GM18520 (cell line): ENCODE measurements at regions not wholly inside any gene's neighbourhood (a gene's known extent, or its start where the extent isn't known, plus 50 kb on each side); places are given as distances from the start of the nearest gene placed in this dataset.
"Not testable (repeated sequence)": the region's sequence is repeated elsewhere in the genome, so short reads cannot be mapped to it uniquely, and the experiment has no call there.

Experiments used
- ATAC-seq: cut with Tn5 transposase; IDR thresholded peaks from one replicate; pipeline ENCODE4 v1.9.1; 2021; ENCODE audit not compliant: unreplicated experiment

DNA sequence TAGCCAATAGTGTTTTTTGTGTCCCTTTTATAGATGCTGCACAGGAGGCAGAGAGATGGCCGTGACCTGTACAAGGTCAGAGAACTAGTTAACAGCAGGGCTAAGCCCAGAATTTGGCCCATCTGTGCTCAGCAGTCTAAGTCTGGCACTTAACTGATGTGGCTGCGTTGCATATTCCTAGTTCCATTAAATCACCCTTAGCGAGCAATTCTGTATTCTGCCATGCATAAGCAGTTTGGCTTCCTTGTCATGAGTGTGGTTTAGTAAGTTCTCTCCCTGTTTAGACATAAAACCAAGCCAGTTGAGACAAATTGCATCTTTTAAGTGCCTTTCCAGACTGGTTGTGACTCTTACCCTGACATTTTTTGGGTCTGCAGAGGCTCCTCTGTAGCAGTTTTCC lies 230.6 kb upstream of the TENM4 start:
- ATAC-seq, result no peak

GRCh38 chr11:79670882-79671281 lies 230.1 kb upstream of the TENM4 start:
- no peak for ATAC-seq

- ATAC-seq, result no peak
Observed at GRCh38 chr11:79668575-79668974, 227.7 kb upstream of the TENM4 start.

GRCh38 chr11:79667380-79667779 lies 226.6 kb upstream of the TENM4 start:
- ATAC-seq, result no peak

GRCh38 chr11:79663017-79663416 lies 222.2 kb upstream of the TENM4 start:
- ATAC-seq, result no peak

- ATAC-seq, result no peak
Observed at GRCh38 chr11:79661373-79661772, 220.5 kb upstream of the TENM4 start.

DNA sequence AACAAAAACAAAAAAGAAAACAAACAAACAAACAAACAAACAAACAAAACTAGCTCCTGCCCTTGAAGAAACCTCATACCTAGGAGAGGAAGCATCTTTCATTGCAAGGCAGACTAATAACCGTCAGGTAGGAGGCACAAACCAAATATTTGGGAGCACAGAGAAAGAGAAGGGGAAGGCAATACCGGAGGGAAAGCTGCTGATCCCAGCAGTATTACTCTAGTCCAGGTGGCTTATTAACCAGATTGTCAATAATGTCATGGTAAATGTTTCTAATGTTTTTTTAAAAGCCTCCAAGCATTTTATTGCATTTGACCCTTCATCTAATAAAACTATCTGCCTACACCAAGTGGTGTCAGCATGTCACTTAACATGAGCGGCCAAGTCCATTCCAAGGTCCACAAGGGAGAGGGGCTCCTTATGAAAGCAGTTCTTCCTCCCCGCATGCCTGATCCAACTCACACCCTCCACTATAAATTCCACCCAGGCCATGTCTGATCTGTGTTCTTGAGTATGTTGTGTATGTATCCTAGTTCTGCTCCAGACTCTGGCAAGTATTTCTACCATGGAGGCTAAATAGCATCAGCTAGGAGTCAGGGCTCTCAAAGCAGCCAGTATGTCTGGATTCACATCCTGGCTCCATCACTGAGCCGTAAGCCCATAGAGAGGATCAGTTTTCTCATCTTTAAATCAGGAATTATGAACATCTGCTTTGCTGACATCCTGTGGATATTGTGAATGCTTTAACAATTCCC lies 208.1 kb upstream of the TENM4 start:
- no peak for ATAC-seq

DNA sequence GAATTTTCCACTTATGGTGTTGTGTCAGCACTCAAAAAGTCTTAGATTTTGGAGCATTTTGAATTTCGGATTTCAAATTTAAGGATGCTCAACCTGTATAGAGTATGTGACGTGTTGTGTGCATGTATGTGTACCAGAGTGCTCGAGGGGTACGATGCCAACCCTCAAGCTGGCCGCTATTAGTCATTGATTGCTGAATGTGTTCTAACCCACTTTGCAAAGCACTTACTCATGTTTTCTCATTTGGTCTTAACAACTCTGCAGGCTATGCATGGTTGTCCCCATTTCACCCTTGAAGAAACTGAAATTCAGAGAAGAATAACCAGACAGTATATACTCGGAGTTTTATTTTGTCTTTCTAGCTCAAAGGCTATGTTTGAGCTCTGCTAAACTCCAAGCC lies 196.4 kb upstream of the TENM4 start:
- ATAC-seq, result no peak

DNA sequence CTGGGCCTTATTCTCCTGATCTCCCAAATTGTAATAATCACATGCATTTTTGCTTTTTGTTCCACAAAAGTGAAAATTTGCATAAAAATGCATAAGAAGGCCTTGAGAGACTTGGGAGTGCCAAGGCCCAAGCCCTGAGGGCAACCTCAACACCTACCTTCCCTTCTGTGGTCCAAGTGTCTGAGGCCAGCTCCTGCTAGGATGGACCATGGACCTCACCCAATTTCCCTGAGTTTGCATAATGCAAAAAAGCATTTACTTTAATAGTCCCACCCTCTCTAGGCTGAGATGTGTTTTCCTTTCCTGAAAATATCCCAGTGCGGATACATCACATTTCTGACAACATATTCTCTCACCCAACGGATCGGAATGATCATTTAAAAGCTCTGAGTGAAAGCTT lies 194.1 kb upstream of the TENM4 start:
- ATAC-seq, result no peak

GRCh38 chr11:79627281-79627680 lies 186.5 kb upstream of the TENM4 start:
- ATAC-seq, result no peak

DNA sequence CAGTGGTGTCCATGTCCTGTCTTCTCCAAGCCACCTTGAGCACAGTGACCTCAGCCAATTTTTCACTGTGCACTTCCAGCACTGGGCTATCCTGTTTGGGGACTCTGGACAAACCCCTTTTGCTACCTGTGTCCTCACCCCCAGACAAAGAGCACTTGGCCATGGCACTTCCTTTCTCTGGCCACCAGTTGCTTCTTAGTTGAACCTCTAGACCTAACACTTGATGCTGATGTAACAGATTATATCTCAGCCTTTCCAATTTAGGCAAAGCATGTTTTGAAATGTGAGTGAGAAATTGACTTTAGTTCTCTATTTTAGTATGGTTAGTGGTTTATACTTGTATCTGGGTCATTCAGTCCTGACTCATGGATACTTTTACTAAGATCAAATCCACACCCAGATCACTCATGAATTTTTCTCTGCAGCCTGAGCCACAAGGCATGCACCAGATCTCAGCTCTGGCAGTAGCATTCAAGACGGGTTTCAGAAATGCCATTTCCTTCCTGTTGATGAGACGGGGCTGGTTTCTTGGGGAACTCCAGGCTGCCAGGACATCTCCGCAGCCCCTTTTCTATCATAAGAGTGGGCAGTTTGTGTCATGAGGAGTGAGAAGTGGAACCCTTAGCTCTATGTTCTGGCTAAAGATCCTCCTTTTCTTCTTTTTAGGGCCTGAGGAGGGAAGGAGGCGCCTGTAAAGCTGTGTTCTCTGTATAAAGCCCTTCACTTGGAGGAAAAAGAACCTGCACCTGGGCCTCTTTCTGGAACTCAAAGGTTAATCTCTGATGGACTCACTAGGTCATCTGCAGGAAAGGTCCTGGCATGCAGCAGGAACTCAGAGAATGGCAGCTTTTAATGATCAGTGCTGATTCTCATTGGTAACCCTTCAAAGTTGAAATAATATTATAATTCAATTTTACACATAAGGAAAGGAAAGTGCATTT lies 185.6 kb upstream of the TENM4 start:
- no peak for ATAC-seq

- ATAC-seq, result no peak
Observed at GRCh38 chr11:79623375-79623774, 182.5 kb upstream of the TENM4 start.

- ATAC-seq, result no peak
Observed at GRCh38 chr11:79617561-79617960, 176.7 kb upstream of the TENM4 start.

- no peak for ATAC-seq
Observed at GRCh38 chr11:79616392-79616851, 175.6 kb upstream of the TENM4 start.

- ATAC-seq, result no peak
Observed at GRCh38 chr11:79615425-79615824, 174.6 kb upstream of the TENM4 start.

DNA sequence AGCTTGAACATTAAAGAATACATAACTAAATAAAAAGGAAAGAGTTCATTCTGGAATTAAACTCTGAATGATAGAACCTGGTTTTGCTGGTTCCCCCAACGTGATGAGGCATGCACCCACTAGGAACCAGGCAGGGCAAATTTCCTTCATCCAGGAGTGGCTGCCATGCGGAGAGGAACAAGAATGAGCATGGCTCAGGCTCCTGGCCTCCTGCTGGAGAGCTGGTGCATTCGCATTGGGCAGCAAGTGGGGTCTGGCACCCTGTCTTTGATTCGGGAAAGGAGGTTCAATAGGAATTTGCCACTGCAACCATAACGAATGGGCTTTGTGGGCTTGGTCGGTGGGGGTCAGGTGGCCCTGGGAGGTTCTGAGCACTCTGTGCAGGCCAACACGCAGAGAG lies 169.8 kb upstream of the TENM4 start:
- ATAC-seq, result no peak

- no peak for ATAC-seq
Observed at GRCh38 chr11:79610139-79610538, 169.3 kb upstream of the TENM4 start.

DNA sequence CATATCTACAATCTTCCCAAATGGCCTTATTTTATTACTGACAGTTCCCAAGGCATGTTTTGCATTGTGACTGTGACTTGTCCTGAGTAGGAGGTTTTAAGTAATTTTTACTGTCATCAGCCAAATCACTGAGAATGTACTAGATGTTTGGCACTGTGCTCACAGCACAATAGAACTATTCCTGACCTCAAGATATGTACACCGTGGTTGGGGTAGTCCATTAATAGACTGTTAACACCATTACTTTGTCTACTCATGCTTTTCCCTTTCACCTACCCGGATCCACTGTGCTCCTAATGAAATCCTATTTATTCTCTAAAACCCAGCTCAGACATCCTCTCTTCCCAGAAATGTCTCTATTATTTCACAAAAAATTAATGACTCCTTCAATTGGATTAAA lies 168.7 kb upstream of the TENM4 start:
- no peak for ATAC-seq

GRCh38 chr11:79606461-79606860 lies 165.6 kb upstream of the TENM4 start:
- not testable (repeated sequence) for ATAC-seq

GRCh38 chr11:79600711-79601110 lies 159.9 kb upstream of the TENM4 start:
- no peak for ATAC-seq

DNA sequence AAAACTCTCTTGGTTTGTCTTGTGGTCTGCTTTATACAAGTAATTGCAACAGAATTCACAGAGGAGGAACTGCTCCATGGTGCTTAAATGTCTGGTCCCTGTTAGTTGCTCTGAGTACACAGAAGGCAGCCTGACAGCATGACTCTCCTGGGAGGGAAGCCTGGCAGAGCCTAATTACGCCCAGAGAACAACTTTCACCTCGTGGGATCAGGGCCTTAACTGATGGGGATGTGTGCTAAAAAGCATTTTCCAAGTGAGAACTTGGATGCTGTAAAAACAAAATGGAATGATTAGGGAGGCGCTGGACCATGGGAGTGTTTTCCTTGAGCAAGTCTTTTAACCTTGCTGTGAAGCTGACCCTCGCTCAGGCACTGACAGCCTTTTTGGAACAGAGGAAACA lies 154.0 kb upstream of the TENM4 start:
- no peak for ATAC-seq

- ATAC-seq, result no peak
Observed at GRCh38 chr11:79592824-79593223, 152.0 kb upstream of the TENM4 start.
